H9 (cell line): ENCODE measurements at regions not wholly inside any gene's neighbourhood (a gene's known extent, or its start where the extent isn't known, plus 50 kb on each side); places are given as distances from the start of the nearest gene placed in this dataset.

ENCODE experiments used
- DNase-seq: peaks from one replicate; pipeline ENCODE4 v3.0.0-alpha.2; 2017
- H2AFZ ChIP-seq: one replicate; pipeline ENCODE4 v1.6.1; 2013; ENCODE audit warnings: mild to moderate bottlenecking, low read length, control low read depth, moderate library complexity
- H2AK5ac ChIP-seq: 2 replicates; pipeline ENCODE4 v1.6.1; 2013; ENCODE audit warnings: low read length, control low read depth, mixed read lengths; ENCODE audit not compliant: insufficient read length
- H2BK120ac ChIP-seq: one replicate; pipeline ENCODE4 v1.6.1; 2013; ENCODE audit warnings: low read depth, mild to moderate bottlenecking, low read length, control low read depth, inconsistent platforms; ENCODE audit not compliant: poor library complexity, severe bottlenecking
- H2BK12ac ChIP-seq: 2 replicates; pipeline ENCODE4 v1.6.1; 2013; ENCODE audit warnings: low read length, control low read depth, mixed read lengths, low read depth; ENCODE audit not compliant: insufficient read length
- H2BK15ac ChIP-seq: 2 replicates; pipeline ENCODE4 v1.6.1; 2013; ENCODE audit warnings: low read depth, low read length, control low read depth
- H2BK20ac ChIP-seq: one replicate; pipeline ENCODE4 v1.6.1; 2013; ENCODE audit warnings: low read depth, mild to moderate bottlenecking, low read length, control low read depth, inconsistent platforms; ENCODE audit not compliant: poor library complexity, severe bottlenecking
- H2BK5ac ChIP-seq: 2 replicates; pipeline ENCODE4 v1.6.1; 2013; ENCODE audit warnings: low read length, control low read depth, mixed read lengths; ENCODE audit not compliant: insufficient read length
- H3K14ac ChIP-seq: 2 replicates; pipeline ENCODE4 v1.6.1; 2013; ENCODE audit warnings: low read length, control low read depth; ENCODE audit not compliant: insufficient read depth
- H3K18ac ChIP-seq: 2 replicates; pipeline ENCODE4 v1.6.1; 2013; ENCODE audit warnings: low read depth, mild to moderate bottlenecking, mixed read lengths, low read length, control low read depth; ENCODE audit not compliant: insufficient read length
- H3K23ac ChIP-seq: 2 replicates; pipeline ENCODE4 v1.6.1; 2013; ENCODE audit warnings: low read length, control low read depth, mixed read lengths, low read depth; ENCODE audit not compliant: insufficient read length
- H3K23me2 ChIP-seq: 2 replicates; pipeline ENCODE4 v1.6.1; 2013; ENCODE audit warnings: low read depth, mild to moderate bottlenecking, mixed read lengths, low read length, control low read depth; ENCODE audit not compliant: insufficient read length, poor library complexity, severe bottlenecking
- H3K27ac ChIP-seq: 2 replicates; pipeline ENCODE4 v1.5.1; 2013; ENCODE audit warnings: low read length, control low read depth, mixed read lengths, low read depth; ENCODE audit not compliant: insufficient read length
- H3K27me3 ChIP-seq: 2 replicates; pipeline ENCODE4 v1.6.1; 2013; ENCODE audit warnings: low read length, control low read depth, inconsistent platforms; ENCODE audit not compliant: insufficient read depth
- H3K4ac ChIP-seq: 2 replicates; pipeline ENCODE4 v1.6.1; 2013; ENCODE audit warnings: low read depth, mild to moderate bottlenecking, control low read depth, inconsistent platforms, low read length, moderate library complexity
- H3K4me1 ChIP-seq: 2 replicates; pipeline ENCODE4 v1.6.1; 2013; ENCODE audit warnings: low read length, control low read depth, inconsistent platforms; ENCODE audit not compliant: insufficient read depth
- H3K4me2 ChIP-seq: 2 replicates; pipeline ENCODE4 v1.6.1; 2013; ENCODE audit warnings: low read length, control low read depth, mixed read lengths; ENCODE audit not compliant: insufficient read length, insufficient read depth
- H3K56ac ChIP-seq: 2 replicates; pipeline ENCODE4 v1.6.1; 2013; ENCODE audit warnings: low read depth, mild to moderate bottlenecking, mixed read lengths, low read length, control low read depth; ENCODE audit not compliant: insufficient read length
- H3K79me1 ChIP-seq: 2 replicates; pipeline ENCODE4 v1.6.1; 2013; ENCODE audit warnings: low read depth, mild to moderate bottlenecking, moderate library complexity, low read length, control low read depth, inconsistent platforms; ENCODE audit not compliant: insufficient read depth, poor library complexity, severe bottlenecking
- H3K79me2 ChIP-seq: 2 replicates; pipeline ENCODE4 v1.6.1; 2013; ENCODE audit warnings: low read length, control low read depth, inconsistent platforms; ENCODE audit not compliant: insufficient read depth
- H3K9ac ChIP-seq: 2 replicates; pipeline ENCODE4 v1.6.1; 2013; ENCODE audit warnings: low read length, control low read depth, mixed read lengths; ENCODE audit not compliant: insufficient read length; ENCODE audit errors: extremely low read depth
- H3K9me3 ChIP-seq: one replicate; pipeline ENCODE4 v1.6.1; 2013; ENCODE audit warnings: low read depth, low read length, inconsistent platforms; ENCODE audit not compliant: control insufficient read depth
- H3T11ph ChIP-seq: one replicate; pipeline ENCODE4 v1.6.1; 2013; ENCODE audit warnings: mild to moderate bottlenecking, low read length, control low read depth, inconsistent platforms
- H4K20me1 ChIP-seq: one replicate; pipeline ENCODE4 v1.6.1; 2013; ENCODE audit not compliant: control insufficient read depth, insufficient read length, insufficient read depth
- H4K5ac ChIP-seq: 2 replicates; pipeline ENCODE4 v1.6.1; 2013; ENCODE audit warnings: low read depth, mild to moderate bottlenecking, mixed read lengths, low read length, control low read depth; ENCODE audit not compliant: insufficient read length
- H4K8ac ChIP-seq: replicated peaks from 2 replicates; pipeline ENCODE4 v1.6.1; 2013; ENCODE audit warnings: low read length, control low read depth, mixed read lengths, low read depth; ENCODE audit not compliant: insufficient read length
- H4K91ac ChIP-seq: 2 replicates; pipeline ENCODE4 v1.6.1; 2013; ENCODE audit warnings: low read depth, mild to moderate bottlenecking, moderate library complexity, mixed read lengths, low read length, control low read depth; ENCODE audit not compliant: insufficient read length
- H3K27ac Mint-ChIP-seq, 3 experiments: 2 replicates in 2 of 3; 3 replicates in 1 of 3; pipeline ENCODE4 v1.8.0; 2020 to 2021; ENCODE audit warnings: mixed read lengths in 3 of 3, mild to moderate bottlenecking in 1 of 3, moderate library complexity in 1 of 3
- H3K27me3 Mint-ChIP-seq: 2 replicates; pipeline ENCODE4 v1.8.0; 2021; ENCODE audit warnings: low read depth, mild to moderate bottlenecking, moderate library complexity, mixed read lengths
- H3K36me3 Mint-ChIP-seq, 3 experiments: 2 replicates in 2 of 3; 3 replicates in 1 of 3; pipeline ENCODE4 v1.8.0; 2020 to 2021; ENCODE audit warnings: low read depth in 3 of 3, mixed read lengths in 3 of 3; ENCODE audit not compliant: insufficient read depth in 1 of 3
- H3K4me1 Mint-ChIP-seq, 2 experiments: 2 replicates each; pipeline ENCODE4 v1.8.0; 2020; ENCODE audit warnings: mixed read lengths in 2 of 2
- H3K4me3 Mint-ChIP-seq, 2 experiments: 2 replicates in 1 of 2; 3 replicates in 1 of 2; pipeline ENCODE4 v1.8.0; 2020 to 2021; ENCODE audit warnings: mild to moderate bottlenecking in 2 of 2, mixed read lengths in 2 of 2, moderate library complexity in 1 of 2
- H3K9me3 Mint-ChIP-seq, 2 experiments: 2 replicates in 1 of 2; 3 replicates in 1 of 2; pipeline ENCODE4 v1.8.0; 2020; ENCODE audit warnings: mild to moderate bottlenecking in 2 of 2, mixed read lengths in 2 of 2, moderate library complexity in 1 of 2
- WGBS: extraction: QIAGEN DNeasy Blood & Tissue Kit; methylation state at CpG from one replicate; pipeline ENCODE4 v1.1.7; 2013; ENCODE audit warnings: missing lambda C conversion rate, low lambda C conversion rate, mixed read lengths; ENCODE audit not compliant: insufficient read length; ENCODE audit errors: extremely low coverage; 5-methylcytosine and 5-hydroxymethylcytosine counted together
- TF ChIP-seq, protein P1 (sequence below): fragments of 200-600 bp; sonication (generic); conservative IDR thresholded peaks from 3 replicates; pipeline ENCODE4 v1.8.0; 2021; ENCODE audit warnings: antibody characterized with exemption, mild to moderate bottlenecking

DNA sequence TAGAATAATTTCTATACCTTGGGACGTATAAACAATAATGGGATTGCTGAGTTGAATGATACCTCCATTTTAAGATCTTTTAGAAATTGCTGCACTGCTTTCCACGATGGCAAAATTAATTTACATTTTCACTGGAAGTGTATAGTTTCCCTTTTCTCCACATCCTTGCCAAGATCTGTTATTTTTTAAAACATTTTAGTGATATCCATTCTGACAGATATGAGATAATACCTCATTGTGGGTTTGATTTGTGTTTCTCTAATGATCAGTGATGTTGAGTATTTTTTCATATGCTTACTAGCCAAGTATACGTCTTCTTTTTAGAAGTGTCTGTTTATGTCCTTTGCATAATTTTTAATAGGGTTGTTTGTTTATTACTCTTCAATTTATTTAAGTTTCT is 908.5 kb upstream of the CNTNAP5 start:
- no peak overlapping the region for H2BK5ac ChIP-seq
- H3K18ac ChIP-seq = no peak overlapping the region
- H2BK120ac ChIP-seq = no peak overlapping the region
- no peak overlapping the region for H4K8ac ChIP-seq
- H3K79me2 ChIP-seq = no peaks in the 10 kb centered on the region
- no peak overlapping the region for H3K4ac ChIP-seq
- no peak overlapping the region for H3K14ac ChIP-seq
- no peak overlapping the region for H3K9ac ChIP-seq
- no peak overlapping the region for H4K91ac ChIP-seq
- H4K20me1 ChIP-seq = no peaks in the 10 kb centered on the region
- H3K27ac ChIP-seq = no peak overlapping the region
- no peak overlapping the region for H3K56ac ChIP-seq
- Mint-ChIP-seq H3K9me3 (peaks cover 14 to 16% of the 10 kb centered on the region in 2 experiments), H3K4me1 (peaks cover 6 to 7% of the 10 kb centered on the region in 2 experiments; a peak in 3 of 4 replicates), H3K27ac (no peak overlapping the region), H3K36me3 (peaks cover 0 to 12% (median 4%) of the 10 kb centered on the region in 3 experiments; a peak in 3 of 7 replicates), H3K27me3 (no peaks in the 10 kb centered on the region), H3K4me3 (no peak overlapping the region)
- no peaks in the 10 kb centered on the region for H3K9me3 ChIP-seq
- no peaks in the 10 kb centered on the region for H3K79me1 ChIP-seq
- DNase-seq = no peak
- H3K23me2 ChIP-seq = no peaks in the 10 kb centered on the region
- no peak overlapping the region for H2AFZ ChIP-seq
- no peak overlapping the region for H3K23ac ChIP-seq
- no peak overlapping the region for H2BK12ac ChIP-seq
- no peak overlapping the region for H2BK20ac ChIP-seq
- H3K4me2 ChIP-seq = no peak overlapping the region
- H4K5ac ChIP-seq = no peak overlapping the region
- no peaks in the 10 kb centered on the region for H3K4me1 ChIP-seq
- TF ChIP-seq, protein P1, sequence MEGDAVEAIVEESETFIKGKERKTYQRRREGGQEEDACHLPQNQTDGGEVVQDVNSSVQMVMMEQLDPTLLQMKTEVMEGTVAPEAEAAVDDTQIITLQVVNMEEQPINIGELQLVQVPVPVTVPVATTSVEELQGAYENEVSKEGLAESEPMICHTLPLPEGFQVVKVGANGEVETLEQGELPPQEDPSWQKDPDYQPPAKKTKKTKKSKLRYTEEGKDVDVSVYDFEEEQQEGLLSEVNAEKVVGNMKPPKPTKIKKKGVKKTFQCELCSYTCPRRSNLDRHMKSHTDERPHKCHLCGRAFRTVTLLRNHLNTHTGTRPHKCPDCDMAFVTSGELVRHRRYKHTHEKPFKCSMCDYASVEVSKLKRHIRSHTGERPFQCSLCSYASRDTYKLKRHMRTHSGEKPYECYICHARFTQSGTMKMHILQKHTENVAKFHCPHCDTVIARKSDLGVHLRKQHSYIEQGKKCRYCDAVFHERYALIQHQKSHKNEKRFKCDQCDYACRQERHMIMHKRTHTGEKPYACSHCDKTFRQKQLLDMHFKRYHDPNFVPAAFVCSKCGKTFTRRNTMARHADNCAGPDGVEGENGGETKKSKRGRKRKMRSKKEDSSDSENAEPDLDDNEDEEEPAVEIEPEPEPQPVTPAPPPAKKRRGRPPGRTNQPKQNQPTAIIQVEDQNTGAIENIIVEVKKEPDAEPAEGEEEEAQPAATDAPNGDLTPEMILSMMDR = no peak
- WGBS = no CpG with 5 or more reads among the region's 3 CpGs
- H3K27me3 ChIP-seq = no peaks in the 10 kb centered on the region
- H2AK5ac ChIP-seq = no peak overlapping the region
- H3T11ph ChIP-seq = no peak overlapping the region
- H2BK15ac ChIP-seq = no peak overlapping the region
